Prostate gland (tissue), 2 donors: ENCODE measurements at regions not wholly inside any gene's neighbourhood (a gene's known extent, or its start where the extent isn't known, plus 50 kb on each side); places are given as distances from the start of the nearest gene placed in this dataset.

Experiments
- POLR2A ChIP-seq: fragments of 450-650 bp; IDR thresholded peaks from one replicate; pipeline ENCODE4 v1.6.1; 2016; ENCODE audit warnings: antibody characterized with exemption, mild to moderate bottlenecking
- POLR2AphosphoS5 ChIP-seq: sonication (generic); formaldehyde crosslinking; IDR thresholded peaks from one replicate; pipeline ENCODE4 v1.6.1; 2017; ENCODE audit warnings: antibody characterized with exemption
- TF ChIP-seq, protein P1 (sequence below), 4 experiments: fragments of 200-600 bp in 2 of 4; fragments of 450-650 bp in 2 of 4; sonication (generic) in 2 of 4; IDR thresholded peaks; 1 replicate in 3 of 4; 2 replicates in 1 of 4; pipeline ENCODE4 v1.5.1; 2016 to 2019; ENCODE audit warnings: antibody characterized with exemption in 4 of 4, mild to moderate bottlenecking in 2 of 4, moderate library complexity in 2 of 4

DNA sequence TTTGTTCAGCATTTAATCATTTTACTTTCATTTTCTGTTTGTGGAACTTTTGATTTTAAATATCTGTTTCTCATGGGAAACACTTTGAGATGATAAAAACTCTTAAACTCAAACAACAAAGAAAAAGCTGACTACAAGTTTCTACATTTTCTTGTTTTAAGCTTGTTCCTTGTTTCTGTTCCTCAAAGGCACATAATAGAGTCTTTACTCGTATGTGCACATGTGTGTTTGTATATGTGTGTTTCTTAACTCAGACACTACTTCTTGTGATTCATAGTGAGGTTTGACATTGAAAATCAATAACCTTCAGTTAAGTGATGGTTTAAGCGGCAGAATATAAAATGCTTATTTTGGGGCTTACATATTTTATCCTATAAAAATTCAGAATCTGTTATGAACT is 786.7 kb upstream of the EPHA6 start:
- TF ChIP-seq, protein P1, sequence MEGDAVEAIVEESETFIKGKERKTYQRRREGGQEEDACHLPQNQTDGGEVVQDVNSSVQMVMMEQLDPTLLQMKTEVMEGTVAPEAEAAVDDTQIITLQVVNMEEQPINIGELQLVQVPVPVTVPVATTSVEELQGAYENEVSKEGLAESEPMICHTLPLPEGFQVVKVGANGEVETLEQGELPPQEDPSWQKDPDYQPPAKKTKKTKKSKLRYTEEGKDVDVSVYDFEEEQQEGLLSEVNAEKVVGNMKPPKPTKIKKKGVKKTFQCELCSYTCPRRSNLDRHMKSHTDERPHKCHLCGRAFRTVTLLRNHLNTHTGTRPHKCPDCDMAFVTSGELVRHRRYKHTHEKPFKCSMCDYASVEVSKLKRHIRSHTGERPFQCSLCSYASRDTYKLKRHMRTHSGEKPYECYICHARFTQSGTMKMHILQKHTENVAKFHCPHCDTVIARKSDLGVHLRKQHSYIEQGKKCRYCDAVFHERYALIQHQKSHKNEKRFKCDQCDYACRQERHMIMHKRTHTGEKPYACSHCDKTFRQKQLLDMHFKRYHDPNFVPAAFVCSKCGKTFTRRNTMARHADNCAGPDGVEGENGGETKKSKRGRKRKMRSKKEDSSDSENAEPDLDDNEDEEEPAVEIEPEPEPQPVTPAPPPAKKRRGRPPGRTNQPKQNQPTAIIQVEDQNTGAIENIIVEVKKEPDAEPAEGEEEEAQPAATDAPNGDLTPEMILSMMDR (IDR thresholded peaks at IDR 0.05) = no peak
- TF ChIP-seq POLR2A (no peak), POLR2AphosphoS5 (no peak)
